ENCODE measurements at regions not wholly inside any gene's neighbourhood (a gene's known extent, or its start where the extent isn't known, plus 50 kb on each side); places are given as distances from the start of the nearest gene placed in this dataset.

GRCh38 chr14:82419933-82420332 is 886.3 kb upstream of the SEL1L start:
- H3K27ac Mint-ChIP-seq (ENCODE audit: low read depth, unreplicated experiment), result no peak overlapping the region
- intact Hi-C loops (cut with micrococcal nuclease), result no loop called here
- H3K9me3 Mint-ChIP-seq (ENCODE audit: unreplicated experiment), result peaks cover 16% of the 10 kb centered on the region
- ChIA-PET POLR2A (no interaction called here), CTCF (no interaction called here)
- H3K27me3 Mint-ChIP-seq (ENCODE audit: insufficient read depth, unreplicated experiment), result no peaks in the 10 kb centered on the region
- no peaks in the 10 kb centered on the region for H3K36me3 Mint-ChIP-seq (ENCODE audit: insufficient read depth, unreplicated experiment)
- no peak for DNase-seq (ENCODE audit: unreplicated experiment)
- no peak overlapping the region for H3K4me3 Mint-ChIP-seq (ENCODE audit: unreplicated experiment)
- TF ChIP-seq CTCF (IDR thresholded peaks at IDR 0.05; ENCODE audit: unreplicated experiment), result no peak
- no peaks in the 10 kb centered on the region for H3K4me1 Mint-ChIP-seq (ENCODE audit: insufficient read depth, unreplicated experiment)
- no TSS peak for BruUV-seq (replicated peaks)

- CTCF ChIA-PET, result no interaction called here
- no peak for TF ChIP-seq CTCF (IDR thresholded peaks at IDR 0.05; ENCODE audit: unreplicated experiment)
- H3K9me3 Mint-ChIP-seq (ENCODE audit: unreplicated experiment), result peaks cover 16% of the 10 kb centered on the region
- intact Hi-C loops (cut with micrococcal nuclease), result no loop called here
- H3K36me3 Mint-ChIP-seq (ENCODE audit: insufficient read depth, unreplicated experiment), result no peaks in the 10 kb centered on the region
- no peak for DNase-seq (ENCODE audit: unreplicated experiment)
- H3K4me1 Mint-ChIP-seq (ENCODE audit: insufficient read depth, unreplicated experiment), result no peaks in the 10 kb centered on the region
- no TSS peak for BruUV-seq (replicated peaks)
- POLR2A ChIA-PET, result no interaction called here
- H3K4me3 Mint-ChIP-seq (ENCODE audit: unreplicated experiment), result no peak overlapping the region
- no peaks in the 10 kb centered on the region for H3K27me3 Mint-ChIP-seq (ENCODE audit: insufficient read depth, unreplicated experiment)
- no peak overlapping the region for H3K27ac Mint-ChIP-seq (ENCODE audit: low read depth, unreplicated experiment)
Measured at GRCh38 chr14:82420871-82421270, 887.2 kb upstream of the SEL1L start.

GRCh38 chr14:82421286-82421685 is 887.6 kb upstream of the SEL1L start:
- intact Hi-C loops (cut with micrococcal nuclease), result no loop called here
- Mint-ChIP-seq H3K27ac (ENCODE audit: low read depth, unreplicated experiment) (no peak overlapping the region), H3K9me3 (ENCODE audit: unreplicated experiment) (peaks cover 16% of the 10 kb centered on the region), H3K27me3 (ENCODE audit: insufficient read depth, unreplicated experiment) (no peaks in the 10 kb centered on the region), H3K4me1 (ENCODE audit: insufficient read depth, unreplicated experiment) (no peaks in the 10 kb centered on the region), H3K36me3 (ENCODE audit: insufficient read depth, unreplicated experiment) (no peaks in the 10 kb centered on the region), H3K4me3 (ENCODE audit: unreplicated experiment) (no peak overlapping the region)
- no peak for DNase-seq (ENCODE audit: unreplicated experiment)
- ChIA-PET POLR2A (no interaction called here), CTCF (no interaction called here)
- BruUV-seq (replicated peaks), result no TSS peak
- no peak for TF ChIP-seq CTCF (IDR thresholded peaks at IDR 0.05; ENCODE audit: unreplicated experiment)

- peaks cover 11% of the 10 kb centered on the region for H3K9me3 Mint-ChIP-seq (ENCODE audit: unreplicated experiment)
- no TSS peak for BruUV-seq (replicated peaks)
- H3K4me3 Mint-ChIP-seq (ENCODE audit: unreplicated experiment), result no peak overlapping the region
- H3K4me1 Mint-ChIP-seq (ENCODE audit: insufficient read depth, unreplicated experiment), result no peaks in the 10 kb centered on the region
- no peaks in the 10 kb centered on the region for H3K36me3 Mint-ChIP-seq (ENCODE audit: insufficient read depth, unreplicated experiment)
- POLR2A ChIA-PET, result interaction anchor here (1.0 kb wide), 1 partner anchor 34 kb away, joined by 3 read pairs; no protein-coding TSS in a partner anchor
- no peak for DNase-seq (ENCODE audit: unreplicated experiment)
- intact Hi-C loops (cut with micrococcal nuclease), result no loop called here
- CTCF ChIA-PET, result interaction anchor here (0.6 to 1.2 kb wide), 3 partner anchors 81 to 658 kb away, joined by 3 read pairs; no protein-coding TSS in a partner anchor
- H3K27me3 Mint-ChIP-seq (ENCODE audit: insufficient read depth, unreplicated experiment), result no peaks in the 10 kb centered on the region
- no peak overlapping the region for H3K27ac Mint-ChIP-seq (ENCODE audit: low read depth, unreplicated experiment)
- TF ChIP-seq CTCF (IDR thresholded peaks at IDR 0.05; ENCODE audit: unreplicated experiment), result no peak
Measured at GRCh38 chr14:82422230-82422629, 888.6 kb upstream of the SEL1L start.
